Lower leg skin (tissue), 4 donors: ENCODE measurements at regions not wholly inside any gene's neighbourhood (a gene's known extent, or its start where the extent isn't known, plus 50 kb on each side); places are given as distances from the start of the nearest gene placed in this dataset.

Source experiments
- DNase-seq, 2 donors: peaks; one replicate each; pipeline ENCODE4 v3.0.0-alpha.2; 2019; ENCODE audit warnings: low spot score in 2 of 2
- H3K4me3 ChIP-seq: fragments of 200-600 bp; sonication (generic); 2 replicates; pipeline ENCODE4 v1.5.1; 2017; ENCODE audit warnings: mild to moderate bottlenecking, low read depth; ENCODE audit not compliant: poor library complexity, severe bottlenecking
- POLR2A ChIP-seq, 2 donors: fragments of 450-650 bp; IDR thresholded peaks; one replicate each; pipeline ENCODE4 v1.6.1; 2016 to 2017; ENCODE audit warnings: antibody characterized with exemption in 2 of 2, mild to moderate bottlenecking in 1 of 2, moderate library complexity in 1 of 2
- WGBS, 2 donors: methylation state at CpG; one replicate each; pipeline ENCODE4 v1.1.5; 2018; 5-methylcytosine and 5-hydroxymethylcytosine counted together
- intact Hi-C: fragments of 100-400 bp; cut with DNase I; formaldehyde crosslinking; loops from one replicate; pipeline ENCODE4 v1.15.0; 2023; ENCODE audit warnings: low total_unique reads
- TF ChIP-seq, protein P1 (sequence below), 3 donors: fragments of 450-650 bp; IDR thresholded peaks; one replicate each; pipeline ENCODE4 v1.5.1; 2016; ENCODE audit warnings: antibody characterized with exemption in 3 of 3, mild to moderate bottlenecking in 3 of 3, moderate library complexity in 2 of 3

DNA sequence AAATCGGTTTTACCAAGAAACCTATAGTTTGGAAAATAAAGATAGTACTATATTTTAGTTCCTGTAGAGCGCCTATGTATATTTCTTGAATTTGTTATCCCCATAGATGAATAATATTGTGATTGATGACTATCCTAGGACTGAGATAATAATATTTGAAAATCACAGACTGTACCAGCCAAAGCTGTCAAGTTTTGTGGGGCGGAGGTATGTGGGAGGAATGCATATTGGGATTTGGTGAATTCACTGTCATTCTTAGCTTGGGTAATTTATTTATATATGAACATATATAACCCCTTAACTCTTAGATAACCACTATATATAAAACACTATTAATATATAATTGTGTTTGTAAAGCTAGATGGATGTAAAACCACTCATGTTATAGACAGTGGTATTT lies 205.5 kb upstream of the ARSJ start:
- intact Hi-C loops, result no loop called here
- TF ChIP-seq, protein P1, sequence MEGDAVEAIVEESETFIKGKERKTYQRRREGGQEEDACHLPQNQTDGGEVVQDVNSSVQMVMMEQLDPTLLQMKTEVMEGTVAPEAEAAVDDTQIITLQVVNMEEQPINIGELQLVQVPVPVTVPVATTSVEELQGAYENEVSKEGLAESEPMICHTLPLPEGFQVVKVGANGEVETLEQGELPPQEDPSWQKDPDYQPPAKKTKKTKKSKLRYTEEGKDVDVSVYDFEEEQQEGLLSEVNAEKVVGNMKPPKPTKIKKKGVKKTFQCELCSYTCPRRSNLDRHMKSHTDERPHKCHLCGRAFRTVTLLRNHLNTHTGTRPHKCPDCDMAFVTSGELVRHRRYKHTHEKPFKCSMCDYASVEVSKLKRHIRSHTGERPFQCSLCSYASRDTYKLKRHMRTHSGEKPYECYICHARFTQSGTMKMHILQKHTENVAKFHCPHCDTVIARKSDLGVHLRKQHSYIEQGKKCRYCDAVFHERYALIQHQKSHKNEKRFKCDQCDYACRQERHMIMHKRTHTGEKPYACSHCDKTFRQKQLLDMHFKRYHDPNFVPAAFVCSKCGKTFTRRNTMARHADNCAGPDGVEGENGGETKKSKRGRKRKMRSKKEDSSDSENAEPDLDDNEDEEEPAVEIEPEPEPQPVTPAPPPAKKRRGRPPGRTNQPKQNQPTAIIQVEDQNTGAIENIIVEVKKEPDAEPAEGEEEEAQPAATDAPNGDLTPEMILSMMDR (IDR thresholded peaks at IDR 0.05), result no peak
- TF ChIP-seq POLR2A (IDR thresholded peaks at IDR 0.05), result no peak
- no peak overlapping the region for H3K4me3 ChIP-seq
- DNase-seq, result no peak
- 89 to 91% methylated on average over 3 of the region's 3 CpGs for WGBS, 2 donors

DNA sequence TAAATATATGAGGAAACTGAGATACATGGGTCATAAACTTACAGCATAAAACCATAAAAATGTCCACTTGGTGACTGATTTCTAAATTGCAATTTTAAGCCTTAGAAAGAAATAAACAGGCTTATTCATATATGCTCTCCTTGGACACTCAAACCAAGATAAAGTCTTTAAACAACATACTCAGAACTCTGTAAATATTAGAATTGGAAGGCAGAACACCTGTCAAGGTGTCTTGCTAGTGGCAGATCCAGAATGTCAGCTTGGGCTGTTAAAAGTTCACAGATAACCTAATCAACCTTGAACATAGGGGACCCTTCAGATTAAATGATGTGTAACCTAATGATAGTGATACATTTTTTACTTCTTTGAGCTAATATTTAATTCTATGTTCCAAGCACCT lies 208.1 kb upstream of the ARSJ start:
- intact Hi-C loops, result no loop called here
- no peak overlapping the region for H3K4me3 ChIP-seq
- TF ChIP-seq, protein P1 (IDR thresholded peaks at IDR 0.05), result no peak
- TF ChIP-seq POLR2A (IDR thresholded peaks at IDR 0.05), result no peak
- no peak for DNase-seq

DNA sequence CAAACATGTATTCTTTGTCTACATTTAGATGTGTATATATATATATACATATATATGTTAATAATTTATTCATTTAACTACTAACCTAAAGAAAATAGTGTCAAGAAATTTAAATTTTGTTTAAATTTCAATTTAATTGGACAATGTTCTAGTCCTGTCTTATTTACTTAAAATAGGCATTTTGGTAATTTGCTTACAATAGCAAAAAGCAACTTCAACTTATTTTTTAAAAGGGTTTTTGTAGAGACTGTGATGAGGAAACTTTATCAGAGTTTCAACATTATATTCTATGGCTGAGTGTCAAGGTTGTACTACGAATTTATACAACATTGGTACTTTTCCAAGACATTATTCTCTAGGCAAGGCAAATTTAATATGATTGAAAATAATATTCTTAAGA lies 212.0 kb upstream of the ARSJ start:
- H3K4me3 ChIP-seq, result no peak overlapping the region
- 22 to 26% methylated on average over 1 of the region's 1 CpG for WGBS, 2 donors
- no peak for DNase-seq
- no peak for TF ChIP-seq POLR2A (IDR thresholded peaks at IDR 0.05)
- TF ChIP-seq, protein P1 (IDR thresholded peaks at IDR 0.05), result no peak
- intact Hi-C loops, result no loop called here

DNA sequence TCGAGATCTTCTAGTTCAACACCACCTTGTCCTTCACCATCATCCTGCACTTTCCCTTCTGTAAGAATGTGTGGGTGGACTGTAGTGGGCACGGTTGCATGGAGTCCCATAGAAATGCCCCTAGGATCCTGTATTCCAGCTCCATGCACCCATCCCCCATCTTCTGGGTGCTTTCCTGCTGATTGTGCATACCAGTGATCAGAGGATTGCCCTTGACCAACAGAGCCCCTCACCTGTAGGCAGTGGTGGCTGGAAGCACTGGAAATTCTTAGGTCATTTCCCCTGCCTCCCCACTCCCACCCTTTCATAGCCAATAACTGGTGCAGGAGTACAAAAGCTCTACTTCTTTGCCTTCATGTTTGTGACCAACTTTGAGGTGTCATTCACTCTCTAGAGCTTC lies 213.4 kb upstream of the ARSJ start:
- H3K4me3 ChIP-seq, result no peak overlapping the region
- no peak for DNase-seq
- no peak for TF ChIP-seq POLR2A (IDR thresholded peaks at IDR 0.05)
- TF ChIP-seq, protein P1 (IDR thresholded peaks at IDR 0.05), result no peak
- WGBS, 2 donors, result 73 to 82% methylated on average over 2 of the region's 2 CpGs
- intact Hi-C loops, result no loop called here

DNA sequence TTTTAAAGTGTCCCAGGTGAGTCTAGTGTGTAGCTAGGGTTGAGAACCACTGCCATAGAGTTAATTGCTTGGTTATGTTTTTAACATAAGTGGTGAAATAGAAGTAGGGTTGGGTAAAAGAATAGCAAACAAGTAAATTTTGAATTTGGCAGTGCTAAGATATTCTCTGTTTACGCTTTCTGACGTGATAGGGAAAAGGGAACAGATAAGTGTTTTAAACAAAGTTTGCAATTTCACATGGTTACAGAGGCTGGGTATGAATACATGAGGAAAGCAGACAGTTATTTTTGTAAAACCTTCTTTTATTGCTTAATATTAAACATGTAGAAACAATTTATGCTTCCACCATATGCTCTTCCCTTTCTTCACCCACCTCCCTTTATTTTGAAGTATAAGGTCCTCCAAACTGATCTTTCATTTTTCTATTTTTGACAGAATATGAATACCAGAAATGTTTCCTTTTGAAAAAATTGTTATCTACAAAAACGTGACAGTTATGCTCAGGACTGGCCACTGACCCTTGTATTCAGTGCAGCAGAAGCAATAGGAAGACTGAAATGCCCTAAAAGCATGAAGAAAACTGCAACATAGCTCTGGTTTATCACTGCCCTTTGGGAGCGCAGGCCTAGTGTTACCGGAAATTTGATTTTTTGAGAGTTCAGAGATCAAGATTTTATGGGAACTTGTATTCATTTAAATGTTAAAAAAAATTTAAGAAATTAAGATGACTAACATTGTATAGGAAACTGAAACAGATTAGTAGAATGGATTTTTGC lies 214.4 kb upstream of the ARSJ start:
- DNase-seq, result no peak
- intact Hi-C loops, result no loop called here
- H3K4me3 ChIP-seq, result no peak overlapping the region
- WGBS, 2 donors, result 74 to 78% methylated on average over 5 of the region's 5 CpGs
- TF ChIP-seq, protein P1 (IDR thresholded peaks at IDR 0.05), result no peak
- no peak for TF ChIP-seq POLR2A (IDR thresholded peaks at IDR 0.05)

DNA sequence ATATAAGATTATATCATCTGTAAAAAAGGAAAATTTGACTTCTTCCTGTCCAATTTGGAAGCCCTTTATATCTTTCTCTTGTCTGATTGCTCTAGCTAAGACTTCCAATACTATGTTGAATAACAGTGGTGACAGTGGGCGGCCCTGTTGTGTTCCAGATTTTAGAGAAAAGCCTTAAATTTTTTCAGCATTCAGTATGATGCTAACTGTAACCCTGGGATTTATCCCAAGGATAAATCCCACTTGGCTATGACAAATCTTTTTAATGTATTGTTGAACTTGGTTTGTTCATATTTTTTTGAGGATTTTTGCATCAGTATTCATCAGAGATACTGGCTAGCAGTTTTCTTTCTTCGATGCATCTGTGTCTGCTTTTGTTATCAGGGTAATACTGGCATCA lies 217.2 kb upstream of the ARSJ start:
- WGBS, 2 donors, result 85 to 89% methylated on average over 2 of the region's 2 CpGs
- no peak overlapping the region for H3K4me3 ChIP-seq
- no peak for TF ChIP-seq POLR2A (IDR thresholded peaks at IDR 0.05)
- TF ChIP-seq, protein P1 (IDR thresholded peaks at IDR 0.05), result no peak
- DNase-seq, result no peak
- intact Hi-C loops, result no loop called here
